ENCODE measurements at regions not wholly inside any gene's neighbourhood (a gene's known extent, or its start where the extent isn't known, plus 50 kb on each side); places are given as distances from the start of the nearest gene placed in this dataset.

DNA sequence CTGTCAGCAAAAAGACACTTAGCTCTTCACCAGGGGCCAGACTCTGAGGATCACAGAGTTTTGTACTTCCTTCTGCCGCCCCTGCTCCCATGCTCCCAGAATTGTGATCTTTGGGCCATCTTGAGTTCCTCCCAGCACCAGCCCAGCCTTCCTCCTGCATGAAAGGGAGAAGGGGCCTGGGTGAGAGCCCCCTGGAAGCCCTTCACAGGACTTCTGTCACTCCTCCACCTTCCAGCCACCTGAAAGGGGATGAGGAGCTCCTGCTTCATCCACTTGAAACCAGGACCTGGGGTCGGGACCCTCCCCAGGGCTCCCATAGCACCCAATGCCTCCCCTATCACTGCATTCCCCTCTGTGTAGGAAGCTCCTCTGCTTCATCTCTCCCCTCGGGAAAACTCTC, 174.2 kb downstream of the BUD13 start:
- TF ChIP-seq CTCF (IDR thresholded peaks at IDR 0.05) (no peak), POLR2AphosphoS5 (IDR thresholded peaks at IDR 0.05) (no peak), EP300 (IDR thresholded peaks at IDR 0.05) (no peak)

All from gastroesophageal sphincter (tissue), 3 donors.